H9 (cell line): ENCODE measurements at regions not wholly inside any gene's neighbourhood (a gene's known extent, or its start where the extent isn't known, plus 50 kb on each side); places are given as distances from the start of the nearest gene placed in this dataset.

ENCODE experiments used
- DNase-seq: peaks from one replicate; pipeline ENCODE4 v3.0.0-alpha.2; 2017
- H2AFZ ChIP-seq: one replicate; pipeline ENCODE4 v1.6.1; 2013; ENCODE audit warnings: mild to moderate bottlenecking, low read length, control low read depth, moderate library complexity
- H2AK5ac ChIP-seq: 2 replicates; pipeline ENCODE4 v1.6.1; 2013; ENCODE audit warnings: low read length, control low read depth, mixed read lengths; ENCODE audit not compliant: insufficient read length
- H2BK120ac ChIP-seq: one replicate; pipeline ENCODE4 v1.6.1; 2013; ENCODE audit warnings: low read depth, mild to moderate bottlenecking, low read length, control low read depth, inconsistent platforms; ENCODE audit not compliant: poor library complexity, severe bottlenecking
- H2BK12ac ChIP-seq: 2 replicates; pipeline ENCODE4 v1.6.1; 2013; ENCODE audit warnings: low read length, control low read depth, mixed read lengths, low read depth; ENCODE audit not compliant: insufficient read length
- H2BK15ac ChIP-seq: 2 replicates; pipeline ENCODE4 v1.6.1; 2013; ENCODE audit warnings: low read depth, low read length, control low read depth
- H2BK20ac ChIP-seq: one replicate; pipeline ENCODE4 v1.6.1; 2013; ENCODE audit warnings: low read depth, mild to moderate bottlenecking, low read length, control low read depth, inconsistent platforms; ENCODE audit not compliant: poor library complexity, severe bottlenecking
- H2BK5ac ChIP-seq: 2 replicates; pipeline ENCODE4 v1.6.1; 2013; ENCODE audit warnings: low read length, control low read depth, mixed read lengths; ENCODE audit not compliant: insufficient read length
- H3K14ac ChIP-seq: 2 replicates; pipeline ENCODE4 v1.6.1; 2013; ENCODE audit warnings: low read length, control low read depth; ENCODE audit not compliant: insufficient read depth
- H3K18ac ChIP-seq: 2 replicates; pipeline ENCODE4 v1.6.1; 2013; ENCODE audit warnings: low read depth, mild to moderate bottlenecking, mixed read lengths, low read length, control low read depth; ENCODE audit not compliant: insufficient read length
- H3K23ac ChIP-seq: 2 replicates; pipeline ENCODE4 v1.6.1; 2013; ENCODE audit warnings: low read length, control low read depth, mixed read lengths, low read depth; ENCODE audit not compliant: insufficient read length
- H3K23me2 ChIP-seq: 2 replicates; pipeline ENCODE4 v1.6.1; 2013; ENCODE audit warnings: low read depth, mild to moderate bottlenecking, mixed read lengths, low read length, control low read depth; ENCODE audit not compliant: insufficient read length, poor library complexity, severe bottlenecking
- H3K27ac ChIP-seq: 2 replicates; pipeline ENCODE4 v1.5.1; 2013; ENCODE audit warnings: low read length, control low read depth, mixed read lengths, low read depth; ENCODE audit not compliant: insufficient read length
- H3K27me3 ChIP-seq: 2 replicates; pipeline ENCODE4 v1.6.1; 2013; ENCODE audit warnings: low read length, control low read depth, inconsistent platforms; ENCODE audit not compliant: insufficient read depth
- H3K4ac ChIP-seq: 2 replicates; pipeline ENCODE4 v1.6.1; 2013; ENCODE audit warnings: low read depth, mild to moderate bottlenecking, control low read depth, inconsistent platforms, low read length, moderate library complexity
- H3K4me1 ChIP-seq: 2 replicates; pipeline ENCODE4 v1.6.1; 2013; ENCODE audit warnings: low read length, control low read depth, inconsistent platforms; ENCODE audit not compliant: insufficient read depth
- H3K4me2 ChIP-seq: 2 replicates; pipeline ENCODE4 v1.6.1; 2013; ENCODE audit warnings: low read length, control low read depth, mixed read lengths; ENCODE audit not compliant: insufficient read length, insufficient read depth
- H3K56ac ChIP-seq: 2 replicates; pipeline ENCODE4 v1.6.1; 2013; ENCODE audit warnings: low read depth, mild to moderate bottlenecking, mixed read lengths, low read length, control low read depth; ENCODE audit not compliant: insufficient read length
- H3K79me1 ChIP-seq: 2 replicates; pipeline ENCODE4 v1.6.1; 2013; ENCODE audit warnings: low read depth, mild to moderate bottlenecking, moderate library complexity, low read length, control low read depth, inconsistent platforms; ENCODE audit not compliant: insufficient read depth, poor library complexity, severe bottlenecking
- H3K79me2 ChIP-seq: 2 replicates; pipeline ENCODE4 v1.6.1; 2013; ENCODE audit warnings: low read length, control low read depth, inconsistent platforms; ENCODE audit not compliant: insufficient read depth
- H3K9ac ChIP-seq: 2 replicates; pipeline ENCODE4 v1.6.1; 2013; ENCODE audit warnings: low read length, control low read depth, mixed read lengths; ENCODE audit not compliant: insufficient read length; ENCODE audit errors: extremely low read depth
- H3K9me3 ChIP-seq: one replicate; pipeline ENCODE4 v1.6.1; 2013; ENCODE audit warnings: low read depth, low read length, inconsistent platforms; ENCODE audit not compliant: control insufficient read depth
- H3T11ph ChIP-seq: one replicate; pipeline ENCODE4 v1.6.1; 2013; ENCODE audit warnings: mild to moderate bottlenecking, low read length, control low read depth, inconsistent platforms
- H4K20me1 ChIP-seq: one replicate; pipeline ENCODE4 v1.6.1; 2013; ENCODE audit not compliant: control insufficient read depth, insufficient read length, insufficient read depth
- H4K5ac ChIP-seq: 2 replicates; pipeline ENCODE4 v1.6.1; 2013; ENCODE audit warnings: low read depth, mild to moderate bottlenecking, mixed read lengths, low read length, control low read depth; ENCODE audit not compliant: insufficient read length
- H4K8ac ChIP-seq: replicated peaks from 2 replicates; pipeline ENCODE4 v1.6.1; 2013; ENCODE audit warnings: low read length, control low read depth, mixed read lengths, low read depth; ENCODE audit not compliant: insufficient read length
- H4K91ac ChIP-seq: 2 replicates; pipeline ENCODE4 v1.6.1; 2013; ENCODE audit warnings: low read depth, mild to moderate bottlenecking, moderate library complexity, mixed read lengths, low read length, control low read depth; ENCODE audit not compliant: insufficient read length
- H3K27ac Mint-ChIP-seq, 3 experiments: 2 replicates in 2 of 3; 3 replicates in 1 of 3; pipeline ENCODE4 v1.8.0; 2020 to 2021; ENCODE audit warnings: mixed read lengths in 3 of 3, mild to moderate bottlenecking in 1 of 3, moderate library complexity in 1 of 3
- H3K27me3 Mint-ChIP-seq: 2 replicates; pipeline ENCODE4 v1.8.0; 2021; ENCODE audit warnings: low read depth, mild to moderate bottlenecking, moderate library complexity, mixed read lengths
- H3K36me3 Mint-ChIP-seq, 3 experiments: 2 replicates in 2 of 3; 3 replicates in 1 of 3; pipeline ENCODE4 v1.8.0; 2020 to 2021; ENCODE audit warnings: low read depth in 3 of 3, mixed read lengths in 3 of 3; ENCODE audit not compliant: insufficient read depth in 1 of 3
- H3K4me1 Mint-ChIP-seq, 2 experiments: 2 replicates each; pipeline ENCODE4 v1.8.0; 2020; ENCODE audit warnings: mixed read lengths in 2 of 2
- H3K4me3 Mint-ChIP-seq, 2 experiments: 2 replicates in 1 of 2; 3 replicates in 1 of 2; pipeline ENCODE4 v1.8.0; 2020 to 2021; ENCODE audit warnings: mild to moderate bottlenecking in 2 of 2, mixed read lengths in 2 of 2, moderate library complexity in 1 of 2
- H3K9me3 Mint-ChIP-seq, 2 experiments: 2 replicates in 1 of 2; 3 replicates in 1 of 2; pipeline ENCODE4 v1.8.0; 2020; ENCODE audit warnings: mild to moderate bottlenecking in 2 of 2, mixed read lengths in 2 of 2, moderate library complexity in 1 of 2
- CTCF ChIP-seq: fragments of 200-600 bp; sonication (generic); conservative IDR thresholded peaks from 3 replicates; pipeline ENCODE4 v1.8.0; 2021; ENCODE audit warnings: antibody characterized with exemption, mild to moderate bottlenecking
- WGBS: extraction: QIAGEN DNeasy Blood & Tissue Kit; methylation state at CpG from one replicate; pipeline ENCODE4 v1.1.7; 2013; ENCODE audit warnings: missing lambda C conversion rate, low lambda C conversion rate, mixed read lengths; ENCODE audit not compliant: insufficient read length; ENCODE audit errors: extremely low coverage; 5-methylcytosine and 5-hydroxymethylcytosine counted together

- no peaks in the 10 kb centered on the region for H3K79me1 ChIP-seq
Measured at GRCh38 chr14:95419569-95419968, 96.9 kb downstream of the SYNE3 start.

More at GRCh38 chr14:95419569-95419968, 96.9 kb downstream of the SYNE3 start:
- Histone ChIP-seq H3K27me3 (no peaks in the 10 kb centered on the region), H2BK120ac (no peak overlapping the region), H4K8ac (no peak overlapping the region), H3K4me1 (no peaks in the 10 kb centered on the region), H4K5ac (no peak overlapping the region), H2AFZ (no peak overlapping the region), H2BK20ac (no peak overlapping the region), H3K9ac (no peak overlapping the region), H3T11ph (no peak overlapping the region), H3K23ac (no peak overlapping the region), H3K18ac (no peak overlapping the region), H2BK12ac (no peak overlapping the region), H3K4ac (no peak overlapping the region), H4K20me1 (no peaks in the 10 kb centered on the region), H3K14ac (no peak overlapping the region), H2AK5ac (no peak overlapping the region), H2BK15ac (no peak overlapping the region), H3K23me2 (no peaks in the 10 kb centered on the region), H4K91ac (no peak overlapping the region), H3K79me2 (no peaks in the 10 kb centered on the region), H3K56ac (no peak overlapping the region), H3K27ac (no peak overlapping the region), H3K9me3 (no peaks in the 10 kb centered on the region), H2BK5ac (no peak overlapping the region), H3K4me2 (no peak overlapping the region)
- no peak for TF ChIP-seq CTCF
- no CpG with 5 or more reads among the region's 4 CpGs for WGBS
- peaks cover 5 to 8% of the 10 kb centered on the region in 2 experiments for H3K9me3 Mint-ChIP-seq
- peaks cover 21% of the 10 kb centered on the region for H3K27me3 Mint-ChIP-seq
- no peak for DNase-seq
- H3K4me3 Mint-ChIP-seq = no peak overlapping the region
- H3K27ac Mint-ChIP-seq = no peak overlapping the region
- H3K36me3 Mint-ChIP-seq = no peaks in the 10 kb centered on the region
- peaks cover 3 to 5% of the 10 kb centered on the region in 2 experiments for H3K4me1 Mint-ChIP-seq
